GM19240 (cell line): ENCODE measurements at regions not wholly inside any gene's neighbourhood (a gene's known extent, or its start where the extent isn't known, plus 50 kb on each side); places are given as distances from the start of the nearest gene placed in this dataset.
"Not testable (repeated sequence)": the region's sequence is repeated elsewhere in the genome, so short reads cannot be mapped to it uniquely, and the experiment has no call there.

Source experiments
- DNase-seq: peaks from one replicate; pipeline ENCODE4 v3.0.0; 2011; ENCODE audit warnings: low spot score; ENCODE audit not compliant: insufficient read length

- no peak for DNase-seq
Observed at GRCh38 chr2:234802071-234802844, 149.6 kb upstream of the SH3BP4 start.

GRCh38 chr2:234797566-234798250, 154.1 kb upstream of the SH3BP4 start:
- DNase-seq: no peak

DNA sequence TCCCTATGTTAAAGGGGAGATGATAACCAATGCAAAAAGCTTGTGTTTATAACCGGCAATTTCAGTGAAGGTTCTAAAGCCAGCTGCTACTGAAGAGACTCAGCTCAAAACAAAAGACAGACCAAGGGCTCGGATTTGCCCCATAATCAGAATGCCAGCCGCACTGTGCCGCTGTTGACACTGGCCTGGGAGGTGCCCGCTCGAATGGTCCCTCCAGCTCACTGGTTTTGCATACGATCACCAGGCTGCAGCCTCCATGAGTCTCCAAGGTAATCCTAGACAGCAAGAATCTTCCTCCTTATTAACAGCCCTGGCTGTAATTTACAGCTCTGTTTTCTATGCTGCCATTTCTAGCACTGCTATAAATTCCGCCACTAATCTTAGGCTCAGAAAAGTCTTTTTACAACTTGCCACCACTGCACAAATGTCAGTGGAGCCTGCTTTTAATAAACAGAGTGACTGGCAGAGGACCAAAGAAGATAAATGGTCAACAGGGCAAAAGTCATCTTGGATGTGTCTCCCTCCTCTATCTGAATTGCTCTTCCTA, 155.7 kb upstream of the SH3BP4 start:
- DNase-seq: no peak

- no peak for DNase-seq
Observed at GRCh38 chr2:234795272-234795920, 156.4 kb upstream of the SH3BP4 start.

GRCh38 chr2:234794866-234795265, 157.0 kb upstream of the SH3BP4 start:
- no peak for DNase-seq

DNA sequence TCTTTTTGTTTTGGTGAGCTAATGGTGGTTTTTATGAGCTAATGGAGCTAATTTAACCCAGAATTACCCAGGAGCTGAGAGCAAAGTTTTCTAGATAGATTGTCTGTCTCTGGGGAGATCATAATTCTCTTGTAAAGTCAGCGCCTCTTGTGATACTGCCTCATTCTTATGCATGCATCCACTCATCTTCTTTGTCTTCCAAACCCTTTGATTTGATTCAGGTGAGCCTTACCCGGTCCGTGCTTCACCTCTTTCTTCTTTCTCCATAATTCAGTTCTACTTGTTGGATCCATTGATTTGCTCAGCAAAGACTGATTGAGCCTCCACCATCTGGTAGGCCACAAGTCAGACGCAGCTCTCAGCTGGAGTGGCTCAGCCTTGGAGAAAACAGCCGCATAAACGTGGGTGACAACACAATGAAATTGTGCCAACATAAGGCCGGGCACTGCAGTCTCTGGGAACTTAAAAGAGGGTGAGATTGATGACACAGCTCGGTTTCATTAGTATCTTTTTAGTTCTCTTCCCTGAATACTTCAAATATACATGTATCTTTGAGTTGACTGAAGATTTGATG, 158.5 kb upstream of the SH3BP4 start:
- DNase-seq: no peak

DNA sequence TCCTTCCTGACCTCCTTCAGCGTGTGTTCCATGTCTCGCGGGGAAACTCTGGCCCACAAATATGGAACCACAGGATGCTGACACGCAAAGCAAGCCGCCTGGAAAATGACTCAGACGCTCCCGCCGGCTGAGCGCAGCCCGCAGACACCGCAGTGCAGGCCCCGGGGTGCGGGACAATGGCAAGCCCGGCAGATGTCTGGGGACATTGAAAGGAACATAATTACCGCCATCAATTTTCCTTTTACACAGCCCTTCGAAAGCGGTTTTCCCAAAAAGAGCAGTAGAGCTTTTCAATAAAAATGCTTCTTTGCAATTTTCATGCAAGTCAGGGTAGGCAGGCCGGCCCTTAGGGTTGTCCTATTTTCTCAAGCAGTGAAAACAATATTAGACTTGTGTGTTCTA, 159.2 kb upstream of the SH3BP4 start:
- DNase-seq: no peak

DNA sequence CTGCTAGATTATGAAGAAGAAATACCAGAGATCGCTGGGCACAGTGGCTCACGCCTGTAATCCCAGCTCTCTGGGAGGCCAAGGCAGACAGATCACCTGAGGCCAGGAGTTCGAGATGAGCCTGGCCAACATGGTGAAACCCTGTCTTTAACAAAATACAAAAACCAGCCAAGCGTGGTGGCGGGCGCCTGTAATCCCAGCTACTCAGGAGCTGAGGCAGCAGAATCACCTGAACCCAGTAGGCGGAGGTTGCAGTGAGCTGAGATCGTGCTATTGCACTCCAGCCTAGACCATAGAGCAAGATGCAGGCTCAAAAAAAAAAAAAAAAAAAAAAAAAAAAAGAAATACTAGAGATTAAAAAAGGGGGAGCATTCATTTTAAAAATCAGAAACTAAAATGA, 159.7 kb upstream of the SH3BP4 start:
- not testable (repeated sequence) for DNase-seq

DNA sequence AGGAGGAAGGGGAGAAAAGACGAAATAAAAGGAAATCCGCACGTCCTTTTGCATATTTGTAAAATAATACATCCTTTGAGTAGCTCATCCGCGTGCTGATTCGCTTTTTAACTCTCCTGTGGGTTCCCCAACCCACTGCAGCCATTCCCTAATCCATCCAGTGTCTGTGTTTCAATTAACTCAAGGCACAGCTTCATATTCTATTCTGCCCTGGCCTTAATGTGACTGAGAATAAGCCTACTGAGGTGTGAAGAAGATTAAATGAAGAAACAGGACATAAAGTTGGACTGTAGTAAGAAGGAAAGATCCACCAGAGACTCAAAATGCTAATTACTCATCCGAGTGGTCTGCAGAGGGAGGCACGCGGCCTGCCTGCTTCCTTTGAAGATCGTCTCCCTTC, 161.4 kb upstream of the SH3BP4 start:
- no peak for DNase-seq

- DNase-seq: no peak
Observed at GRCh38 chr2:234789556-234790325, 162.1 kb upstream of the SH3BP4 start.

DNA sequence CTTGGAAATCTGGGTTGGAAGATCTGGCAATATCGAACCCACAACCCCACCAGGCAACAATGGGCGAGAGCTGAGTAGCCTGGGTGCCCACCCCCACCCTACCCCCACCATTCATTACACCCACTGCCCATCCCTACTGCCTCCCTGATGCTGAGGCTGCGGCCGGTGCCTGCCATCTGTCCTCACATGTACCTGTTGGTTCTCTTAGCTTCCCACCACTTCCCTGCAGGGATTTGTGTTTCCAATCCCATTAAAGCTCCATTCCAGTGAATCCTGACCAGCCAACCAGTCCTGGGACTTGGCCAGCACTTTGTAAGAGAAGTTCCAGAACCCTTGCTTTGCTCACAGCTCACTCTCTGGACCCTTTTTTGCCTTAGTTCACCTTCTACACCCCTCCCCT, 163.0 kb upstream of the SH3BP4 start:
- DNase-seq: no peak

GRCh38 chr2:234788381-234788780, 163.4 kb upstream of the SH3BP4 start:
- DNase-seq: no peak

GRCh38 chr2:234787114-234787513, 164.7 kb upstream of the SH3BP4 start:
- no peak for DNase-seq

GRCh38 chr2:234773764-234774409, 177.9 kb upstream of the SH3BP4 start:
- DNase-seq: no peak

GRCh38 chr2:234773129-234773528, 178.7 kb upstream of the SH3BP4 start:
- DNase-seq: no peak

- DNase-seq: no peak
Observed at GRCh38 chr2:234772733-234773060, 179.1 kb upstream of the SH3BP4 start.

- DNase-seq: no peak
Observed at GRCh38 chr2:234771980-234772732, 179.7 kb upstream of the SH3BP4 start.

DNA sequence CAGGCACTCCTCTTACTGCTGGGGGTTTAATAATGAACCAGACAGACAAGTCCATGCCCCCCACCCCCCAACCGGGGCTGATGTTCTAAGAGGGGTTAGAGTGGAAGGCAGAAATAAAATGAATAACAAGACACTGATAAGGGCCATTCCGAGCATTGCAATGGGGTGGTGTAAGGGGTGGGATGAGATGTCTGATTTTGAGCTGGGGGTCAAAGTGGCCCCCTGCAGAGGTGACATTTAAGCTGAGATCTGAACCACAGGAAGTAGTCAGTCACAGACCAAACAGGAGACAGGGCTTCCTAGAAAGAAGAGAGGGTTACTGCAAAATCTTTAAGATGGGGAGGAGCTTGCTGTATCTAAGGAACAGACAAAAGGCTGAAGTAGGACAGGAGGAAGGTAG, 180.6 kb upstream of the SH3BP4 start:
- DNase-seq: no peak

DNA sequence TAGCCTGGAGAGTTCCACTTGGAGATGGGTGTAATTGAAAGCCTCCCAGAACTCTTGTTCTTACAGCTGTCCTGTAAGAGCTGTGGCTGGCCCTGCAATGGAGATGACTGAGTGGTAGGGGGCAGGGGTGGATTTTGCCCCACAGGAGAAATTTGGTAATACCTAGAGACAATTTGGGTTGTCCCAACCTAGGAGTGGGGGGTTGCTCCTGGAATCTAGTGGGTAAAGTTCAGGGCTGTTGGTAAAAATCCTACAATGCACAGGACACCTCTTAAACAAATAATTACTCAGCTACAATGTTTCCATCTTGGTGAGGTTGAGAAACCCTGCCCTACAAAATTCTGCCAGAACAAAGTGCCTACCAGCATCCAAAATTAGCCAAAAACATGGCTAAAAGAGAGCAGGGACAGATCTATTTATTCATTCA, 181.1 kb upstream of the SH3BP4 start:
- no peak for DNase-seq

DNA sequence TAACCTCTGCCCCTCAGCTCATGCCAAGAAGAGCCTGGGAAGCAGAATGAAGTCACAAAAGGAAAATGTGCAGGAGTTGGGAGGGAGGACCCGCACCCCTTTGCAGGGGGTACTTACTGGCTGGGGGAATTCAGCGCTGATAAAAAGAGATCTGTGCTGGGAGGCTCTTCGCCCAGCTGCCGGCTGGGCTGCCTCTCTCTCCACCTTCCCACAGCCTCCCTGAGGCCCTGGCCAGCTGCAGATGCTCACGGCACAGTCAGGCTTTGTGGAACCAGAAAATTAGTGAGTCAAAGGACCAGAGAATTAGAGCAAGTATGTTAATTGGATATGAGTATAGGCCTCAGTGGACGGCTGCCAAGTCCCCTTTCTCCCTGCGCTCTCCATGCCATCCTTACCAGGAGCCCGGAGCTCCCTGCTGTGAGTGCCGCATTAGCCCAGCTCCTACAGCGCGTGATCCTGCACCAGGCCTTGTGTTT, 181.7 kb upstream of the SH3BP4 start:
- DNase-seq: no peak
